K562 (cell line): ENCODE measurements at regions not wholly inside any gene's neighbourhood (a gene's known extent, or its start where the extent isn't known, plus 50 kb on each side); places are given as distances from the start of the nearest gene placed in this dataset.
A peak's percentile ranks its signal among the peaks of the same experiment; 100 is the strongest.

ENCODE experiments used
- ATAC-seq: fragments of 200-7000 bp; cut with Tn5 transposase; 3 replicates; pipeline ENCODE4 v1.9.1; 2020; ENCODE audit warnings: moderate library complexity
- BruUV-seq: library from RNA; stranded (reverse); fragments of 400-500 nt; replicated peaks from 2 replicates; lab custom pipeline; 2021; lab: Mats Ljungman, UMichigan
- CTCF ChIA-PET: fragments of 300-600 bp; formaldehyde crosslinking; extraction: SDS; loops from one replicate; lab custom pipeline; 2021; ENCODE audit warnings: low intra/inter-chr PET ratio; lab: Yijun Ruan, JAX
- POLR2A ChIA-PET: fragments of 300-600, 350-650 bp; sonication (Branson Sonifier 250); formaldehyde crosslinking; extraction: SDS; loops from one replicate; lab custom pipeline; 2021; ENCODE audit warnings: antibody characterized with exemption, inconsistent platforms; lab: Yijun Ruan, JAX
- DNase-seq, 4 experiments: peaks; one replicate each; pipeline versions ENCODE4 v3.0.0 to v3.0.0-alpha.2; 2011 to 2018; ENCODE audit warnings: low spot score in 3 of 4, mixed read lengths in 3 of 4; ENCODE audit errors: extremely low read depth in 1 of 4
- FAIRE-seq: peaks from 2 replicates; lab custom pipeline; 2011; peaks lifted over from hg19 to GRCh38; lab: Jason Lieb, UNC
- H2AFZ ChIP-seq: 2 replicates; pipeline ENCODE4 v1.6.0; 2011; ENCODE audit warnings: low read depth, low read length, control low read depth, inconsistent platforms
- H3K27ac ChIP-seq: fragments of 200-600 bp; 3 replicates; pipeline ENCODE4 v1.8.0; 2011; ENCODE audit warnings: low read depth, mild to moderate bottlenecking, control low read depth, inconsistent platforms, low read length, moderate library complexity, mixed read lengths; ENCODE audit errors: extremely low read depth
- H3K27me3 ChIP-seq, 2 experiments: fragments of 300-600 bp in 1 of 2; 2 replicates in 1 of 2; 3 replicates in 1 of 2; pipeline versions ENCODE4 v1.6.0 to v1.8.0; 2011; ENCODE audit warnings: inconsistent platforms in 2 of 2, low read length in 2 of 2, mild to moderate bottlenecking in 1 of 2, mixed read lengths in 1 of 2, moderate library complexity in 1 of 2; ENCODE audit not compliant: control insufficient read depth in 2 of 2, insufficient read depth in 2 of 2
- H3K36me3 ChIP-seq: fragments of 300-600 bp; 3 replicates; pipeline ENCODE4 v1.8.0; 2011; ENCODE audit warnings: mild to moderate bottlenecking, low read length, inconsistent platforms; ENCODE audit not compliant: control insufficient read depth, insufficient read depth
- H3K4me1 ChIP-seq, 2 experiments: fragments of 200-600 bp in 1 of 2; replicated peaks in 1 of 2; 2 replicates in 1 of 2; 3 replicates in 1 of 2; pipeline versions ENCODE4 v1.5.1 to v1.8.0; 2011; ENCODE audit warnings: inconsistent platforms in 2 of 2, low read length in 2 of 2, mild to moderate bottlenecking in 1 of 2, mixed read lengths in 1 of 2, moderate library complexity in 1 of 2; ENCODE audit not compliant: control insufficient read depth in 2 of 2, insufficient read depth in 2 of 2
- H3K4me2 ChIP-seq: 2 replicates; pipeline ENCODE4 v1.6.1; 2011; ENCODE audit warnings: low read length, control low read depth, inconsistent platforms, mixed read lengths; ENCODE audit not compliant: insufficient read depth
- H3K4me3 ChIP-seq: fragments of 200-600 bp; sonication (generic), shearing (Covaris generic); 2 replicates; pipeline ENCODE4 v1.5.1; 2016; ENCODE audit warnings: control low read depth, inconsistent platforms
- H3K79me2 ChIP-seq: fragments of 200-600 bp; 3 replicates; pipeline ENCODE4 v1.8.0; 2011; ENCODE audit warnings: low read length, inconsistent platforms; ENCODE audit not compliant: control insufficient read depth, insufficient read depth
- H3K9ac ChIP-seq, 2 experiments: 2 replicates each; pipeline versions ENCODE4 v1.6.0 to v1.6.1; 2011; ENCODE audit warnings: low read depth in 2 of 2, low read length in 2 of 2, control low read depth in 1 of 2, inconsistent platforms in 1 of 2, mild to moderate bottlenecking in 1 of 2, mixed read lengths in 1 of 2; ENCODE audit not compliant: insufficient read depth in 1 of 2
- H3K9me1 ChIP-seq: one replicate; pipeline ENCODE4 v1.6.0; 2011; ENCODE audit warnings: inconsistent platforms, mild to moderate bottlenecking, low read length, moderate library complexity; ENCODE audit not compliant: control insufficient read depth, insufficient read depth
- H3K9me3 ChIP-seq: replicated peaks from 2 replicates; pipeline ENCODE4 v1.5.1; 2011; ENCODE audit warnings: low read depth, low read length, inconsistent platforms; ENCODE audit not compliant: control insufficient read depth, insufficient read depth
- H4K20me1 ChIP-seq: replicated peaks from 2 replicates; pipeline ENCODE4 v1.6.1; 2011; ENCODE audit warnings: low read length, inconsistent platforms, mixed read lengths; ENCODE audit not compliant: control insufficient read depth, insufficient read depth
- CBFA2T2 ChIP-seq: fragments of 450-650 bp; conservative IDR thresholded peaks from 2 replicates; pipeline ENCODE4 v1.6.1; 2017; ENCODE audit warnings: mild to moderate bottlenecking
- FOXJ2 ChIP-seq: fragments of 200-800 bp; sonication (Bioruptor generic); IDR thresholded peaks from 2 replicates; pipeline ENCODE4 v1.6.1; 2016; ENCODE audit warnings: missing genetic modification characterization, missing compliant biosample characterization
- GATA2 ChIP-seq: sonication (generic); formaldehyde crosslinking; IDR thresholded peaks from 2 replicates; pipeline ENCODE4 v1.4.0; 2020; ENCODE audit warnings: mild to moderate bottlenecking, missing genetic modification reagents
- KDM1A ChIP-seq, 2 experiments: fragments of 450-650 bp; IDR thresholded peaks; 2 replicates each; pipeline ENCODE4 v1.6.1; 2016; ENCODE audit warnings: mild to moderate bottlenecking in 2 of 2
- SMAD4 ChIP-seq: fragments of 250-450 bp; sonication (Bioruptor Pico); conservative IDR thresholded peaks from 2 replicates; pipeline ENCODE4 v1.8.0; 2021; ENCODE audit warnings: inconsistent platforms, mild to moderate bottlenecking, moderate library complexity
- TGIF2 ChIP-seq: sonication (generic); formaldehyde crosslinking; IDR thresholded peaks from 2 replicates; pipeline ENCODE4 v1.8.1; 2022; ENCODE audit warnings: mild to moderate bottlenecking, missing genetic modification reagents, moderate library complexity
- TOE1 ChIP-seq, 2 experiments: fragments of 450-650 bp in 1 of 2; sonication (generic) in 1 of 2; formaldehyde crosslinking in 1 of 2; IDR thresholded peaks; 2 replicates each; pipeline versions ENCODE4 v1.7.1 to v1.8.0; 2016 to 2022; ENCODE audit warnings: borderline replicate concordance in 2 of 2, mild to moderate bottlenecking in 2 of 2, antibody characterized with exemption in 1 of 2, inconsistent platforms in 1 of 2, low read depth in 1 of 2, missing genetic modification reagents in 1 of 2, moderate library complexity in 1 of 2
- TSC22D4 ChIP-seq: fragments of 450-650 bp; IDR thresholded peaks from 2 replicates; pipeline ENCODE4 v1.6.1; 2016; ENCODE audit warnings: missing genetic modification characterization, missing biosample characterization, control low read depth
- U2AF1 ChIP-seq: fragments of 200-400 bp; formaldehyde crosslinking; optimal IDR thresholded peaks from 2 replicates; pipeline ENCODE3; 2017; ENCODE audit warnings: mild to moderate bottlenecking, low read depth, low read length, moderate library complexity
- ZNF174 ChIP-seq: fragments of 250-450 bp; sonication (Bioruptor Pico); IDR thresholded peaks from 2 replicates; pipeline ENCODE4 v1.4.0; 2020; ENCODE audit warnings: mild to moderate bottlenecking
- ZNF586 ChIP-seq: fragments of 450-650 bp; formaldehyde crosslinking; conservative IDR thresholded peaks from 2 replicates; pipeline ENCODE4 v1.4.0; 2020; ENCODE audit warnings: mild to moderate bottlenecking, moderate library complexity
- whole genome bisulfite sequencing: fragments of 100-300 bp; shearing (Covaris generic); methylation state at CpG from one replicate; pipeline ENCODE4 v1.1.6; 2016; ENCODE audit warnings: low coverage, mixed read lengths; ENCODE audit not compliant: insufficient coverage; ENCODE audit errors: missing lambda C conversion rate; 5-methylcytosine and 5-hydroxymethylcytosine counted together
- in situ Hi-C: fragments of 300-500 bp; cut with MboI; formaldehyde crosslinking; loops from 4 replicates; pipeline ENCODE4 v1.15.0; 2018; ENCODE audit warnings: inconsistent platforms, mixed read lengths
- intact Hi-C: fragments of 100-400 bp; cut with micrococcal nuclease; formaldehyde crosslinking; loops from 2 replicates; pipeline ENCODE4 v1.14.2; 2022
- TF ChIP-seq, protein P1 (sequence below): fragments of 250-450 bp; sonication (Bioruptor Pico); IDR thresholded peaks from 2 replicates; pipeline ENCODE4 v1.8.0; 2022; ENCODE audit warnings: inconsistent platforms, mild to moderate bottlenecking, moderate library complexity, borderline replicate concordance
- TF ChIP-seq, protein P2 (sequence below): fragments of 250-450 bp; sonication (Bioruptor Pico); IDR thresholded peaks from 2 replicates; pipeline ENCODE4 v1.6.1; 2021; ENCODE audit warnings: mild to moderate bottlenecking
- TF ChIP-seq, protein P3 (sequence below): fragments of 250-450 bp; sonication (Bioruptor Pico); IDR thresholded peaks from 2 replicates; pipeline ENCODE4 v1.8.0; 2022; ENCODE audit warnings: moderate library complexity, mild to moderate bottlenecking, inconsistent platforms

DNA sequence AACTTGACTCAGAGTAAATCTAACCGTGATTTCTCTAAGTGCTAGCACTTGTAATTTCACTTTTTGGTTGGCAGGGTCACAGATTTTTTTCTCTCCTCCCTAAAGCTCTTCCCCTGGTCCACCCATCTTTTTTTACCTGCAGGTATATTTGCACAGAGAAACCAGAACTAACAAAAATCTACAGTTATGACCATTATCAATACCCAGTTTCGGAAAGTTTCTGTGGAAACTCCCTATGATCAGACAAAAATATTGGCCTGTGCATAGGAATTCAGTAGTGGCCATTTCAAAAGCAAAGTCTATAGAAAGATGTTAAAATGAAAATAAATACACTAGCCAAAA, 62.4 kb upstream of the ATF7IP2 start:
- Histone ChIP-seq H2AFZ (peak overlapping the region; percentile 77), H3K27me3 (no peaks in the 10 kb centered on the region), H3K4me2 (no peak overlapping the region), H3K9ac (no peak overlapping the region), H3K9me1 (no peaks in the 10 kb centered on the region), H3K4me1 (peaks cover 23 to 41% of the 10 kb centered on the region in 2 experiments), H3K36me3 (no peaks in the 10 kb centered on the region), H4K20me1 (no peaks in the 10 kb centered on the region), H3K4me3 (no peak overlapping the region), H3K79me2 (no peaks in the 10 kb centered on the region; the same call in 2 of the 3 replicates), H3K27ac (peak overlapping the region; percentile 70; the same call in 1 of the 3 replicates), H3K9me3 (peaks cover 3% of the 10 kb centered on the region; the same call in 1 of the 2 replicates)
- TF ChIP-seq KDM1A (IDR thresholded peaks at IDR 0.05) (peak in 1 of 2 experiments; percentile 49; a peak in 3 of 4 replicates), GATA2 (no peak)
- TF ChIP-seq, protein P1, sequence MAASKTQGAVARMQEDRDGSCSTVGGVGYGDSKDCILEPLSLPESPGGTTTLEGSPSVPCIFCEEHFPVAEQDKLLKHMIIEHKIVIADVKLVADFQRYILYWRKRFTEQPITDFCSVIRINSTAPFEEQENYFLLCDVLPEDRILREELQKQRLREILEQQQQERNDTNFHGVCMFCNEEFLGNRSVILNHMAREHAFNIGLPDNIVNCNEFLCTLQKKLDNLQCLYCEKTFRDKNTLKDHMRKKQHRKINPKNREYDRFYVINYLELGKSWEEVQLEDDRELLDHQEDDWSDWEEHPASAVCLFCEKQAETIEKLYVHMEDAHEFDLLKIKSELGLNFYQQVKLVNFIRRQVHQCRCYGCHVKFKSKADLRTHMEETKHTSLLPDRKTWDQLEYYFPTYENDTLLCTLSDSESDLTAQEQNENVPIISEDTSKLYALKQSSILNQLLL (CRISPR knock-in tag), result no peak
- ChIA-PET CTCF (no interaction called here), POLR2A (no interaction called here)
- intact Hi-C loops, result no loop called here
- ATAC-seq (no peak), DNase-seq (no peak), FAIRE-seq (no peak)
- 68% methylated on average over 2 of the region's 2 CpGs for WGBS
- BruUV-seq, result no TSS peak
- in situ Hi-C loops, result no loop called here

DNA sequence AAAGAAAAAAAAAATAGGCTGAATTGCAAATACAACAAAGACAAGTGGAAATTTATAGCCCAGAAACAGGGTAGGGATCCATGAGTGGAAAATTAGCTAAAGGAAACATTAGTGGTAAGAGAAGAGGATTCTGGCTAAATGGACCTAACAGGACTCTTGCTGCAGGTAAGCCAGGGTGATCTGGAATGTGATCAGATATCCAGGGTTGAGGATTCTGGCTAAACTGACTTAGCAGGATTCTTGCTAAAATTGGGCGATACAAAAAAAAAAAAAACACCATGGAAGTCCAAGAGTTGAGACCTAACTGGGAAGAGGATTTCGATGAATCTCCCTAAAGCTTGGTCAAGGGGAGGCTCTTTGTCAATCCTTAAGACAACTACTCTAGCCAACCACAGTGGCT, 61.7 kb upstream of the ATF7IP2 start:
- CTCF ChIA-PET, result no interaction called here
- Histone ChIP-seq H3K9ac (no peak overlapping the region), H3K27ac (no peak overlapping the region), H3K27me3 (no peaks in the 10 kb centered on the region), H3K4me3 (no peak overlapping the region), H3K9me3 (peaks cover 3% of the 10 kb centered on the region; the same call in 1 of the 2 replicates), H2AFZ (no peak overlapping the region), H3K4me2 (no peak overlapping the region), H3K36me3 (no peaks in the 10 kb centered on the region), H3K4me1 (peaks cover 21 to 34% of the 10 kb centered on the region in 2 experiments), H4K20me1 (no peaks in the 10 kb centered on the region), H3K79me2 (no peaks in the 10 kb centered on the region; the same call in 2 of the 3 replicates), H3K9me1 (no peaks in the 10 kb centered on the region)
- BruUV-seq, result no TSS peak
- 83% methylated on average over 2 of the region's 2 CpGs for WGBS
- no peak for DNase-seq
- intact Hi-C loops (no loop called here), in situ Hi-C loops (no loop called here)
- no peak for ATAC-seq
- POLR2A ChIA-PET, result no interaction called here
- no peak for FAIRE-seq
- no peak for TF ChIP-seq ZNF174
- TF ChIP-seq ZNF586, result no peak
- TF ChIP-seq FOXJ2 (tag), result no peak
- TF ChIP-seq, protein P2, sequence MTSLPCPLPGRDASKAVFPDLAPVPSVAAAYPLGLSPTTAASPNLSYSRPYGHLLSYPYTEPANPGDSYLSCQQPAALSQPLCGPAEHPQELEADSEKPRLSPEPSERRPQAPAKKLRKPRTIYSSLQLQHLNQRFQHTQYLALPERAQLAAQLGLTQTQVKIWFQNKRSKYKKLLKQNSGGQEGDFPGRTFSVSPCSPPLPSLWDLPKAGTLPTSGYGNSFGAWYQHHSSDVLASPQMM (CRISPR knock-in tag), result no peak
- TF ChIP-seq, protein P3, sequence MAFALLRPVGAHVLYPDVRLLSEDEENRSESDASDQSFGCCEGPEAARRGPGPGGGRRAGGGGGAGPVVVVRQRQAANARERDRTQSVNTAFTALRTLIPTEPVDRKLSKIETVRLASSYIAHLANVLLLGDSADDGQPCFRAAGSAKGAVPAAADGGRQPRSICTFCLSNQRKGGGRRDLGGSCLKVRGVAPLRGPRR (CRISPR knock-in tag), result no peak
- no peak for TF ChIP-seq TGIF2 (CRISPR knock-in tag)
- TF ChIP-seq SMAD4 (CRISPR knock-in tag), result no peak
- no peak for TF ChIP-seq TSC22D4 (tag)
- TF ChIP-seq CBFA2T2, result no peak
- no peak for TF ChIP-seq TOE1 (IDR thresholded peaks at IDR 0.05; ENCODE audit: borderline replicate concordance)
- no peak for TF ChIP-seq TOE1 (CRISPR knock-in tag; IDR thresholded peaks at IDR 0.05; ENCODE audit: borderline replicate concordance, low read depth)
- TF ChIP-seq U2AF1, result no peak
